MCF 10A (cell line): ENCODE measurements at regions not wholly inside any gene's neighbourhood (a gene's known extent, or its start where the extent isn't known, plus 50 kb on each side); places are given as distances from the start of the nearest gene placed in this dataset.

Source experiments
- BruUV-seq: library from RNA; stranded (reverse); fragments of 400-500 nt; replicated peaks from 2 replicates; lab custom pipeline; 2021; lab: Mats Ljungman, UMichigan
- CTCF ChIA-PET: fragments of 300-600 bp; sonication (Branson Sonifier 250); formaldehyde crosslinking; extraction: SDS; loops from one replicate; lab custom pipeline; 2021; ENCODE audit warnings: antibody characterized with exemption, inconsistent platforms; lab: Yijun Ruan, JAX
- POLR2A ChIA-PET: fragments of 300-600, 350-650 bp; sonication (Branson Sonifier 250); formaldehyde crosslinking; extraction: SDS; loops from one replicate; lab custom pipeline; 2020; ENCODE audit warnings: antibody characterized with exemption, inconsistent platforms; lab: Yijun Ruan, JAX
- DNase-seq: peaks from one replicate; pipeline ENCODE4 v3.0.0-alpha.2; 2018; ENCODE audit not compliant: unreplicated experiment
- H3K27ac Mint-ChIP-seq: one replicate; pipeline ENCODE4 v1.8.0; 2022; ENCODE audit warnings: mild to moderate bottlenecking, low read depth, mixed read lengths; ENCODE audit not compliant: unreplicated experiment
- H3K27me3 Mint-ChIP-seq: one replicate; pipeline ENCODE4 v1.8.0; 2022; ENCODE audit warnings: mixed read lengths; ENCODE audit not compliant: insufficient read depth, unreplicated experiment
- H3K36me3 Mint-ChIP-seq: one replicate; pipeline ENCODE4 v1.8.0; 2022; ENCODE audit warnings: mild to moderate bottlenecking, moderate library complexity, mixed read lengths; ENCODE audit not compliant: insufficient read depth, unreplicated experiment
- H3K4me1 Mint-ChIP-seq: one replicate; pipeline ENCODE4 v1.8.0; 2022; ENCODE audit warnings: mixed read lengths; ENCODE audit not compliant: insufficient read depth, unreplicated experiment
- H3K4me3 Mint-ChIP-seq: one replicate; pipeline ENCODE4 v1.8.0; 2022; ENCODE audit warnings: mild to moderate bottlenecking, moderate library complexity, mixed read lengths; ENCODE audit not compliant: unreplicated experiment
- H3K9me3 Mint-ChIP-seq: one replicate; pipeline ENCODE4 v1.8.0; 2022; ENCODE audit warnings: mixed read lengths; ENCODE audit not compliant: unreplicated experiment
- CTCF ChIP-seq: fragments of 200-600 bp; IDR thresholded peaks from one replicate; pipeline ENCODE4 v1.8.0; 2022; ENCODE audit warnings: antibody characterized with exemption, mild to moderate bottlenecking; ENCODE audit not compliant: unreplicated experiment
- intact Hi-C: fragments of 100-400 bp; cut with micrococcal nuclease; formaldehyde crosslinking; loops from 2 replicates; pipeline ENCODE4 v1.14.1; 2022

- Mint-ChIP-seq H3K36me3 (no peaks in the 10 kb centered on the region), H3K27ac (no peak overlapping the region), H3K27me3 (peaks cover 22% of the 10 kb centered on the region), H3K9me3 (peaks cover 7% of the 10 kb centered on the region), H3K4me1 (no peaks in the 10 kb centered on the region), H3K4me3 (no peak overlapping the region)
- ChIA-PET POLR2A (no interaction called here), CTCF (interaction anchor here (0.7 kb wide), 1 partner anchor 107 kb away, joined by 3 read pairs; no protein-coding TSS in a partner anchor)
- TF ChIP-seq CTCF = no peak
- intact Hi-C loops = no loop called here
- no TSS peak for BruUV-seq
- DNase-seq = no peak
Observed at GRCh38 chr20:54872440-54872839, 397.0 kb downstream of the DOK5 start.

GRCh38 chr20:54869765-54870164, 394.4 kb downstream of the DOK5 start:
- H3K4me3 Mint-ChIP-seq = no peak overlapping the region
- no TSS peak for BruUV-seq
- H3K27me3 Mint-ChIP-seq = peaks cover 22% of the 10 kb centered on the region
- ChIA-PET CTCF (no interaction called here), POLR2A (no interaction called here)
- peaks cover 7% of the 10 kb centered on the region for H3K9me3 Mint-ChIP-seq
- H3K4me1 Mint-ChIP-seq = no peaks in the 10 kb centered on the region
- no peaks in the 10 kb centered on the region for H3K36me3 Mint-ChIP-seq
- intact Hi-C loops = no loop called here
- no peak overlapping the region for H3K27ac Mint-ChIP-seq
- no peak for TF ChIP-seq CTCF
- DNase-seq = no peak

- BruUV-seq = no TSS peak
- Mint-ChIP-seq H3K27ac (no peak overlapping the region), H3K4me1 (no peaks in the 10 kb centered on the region), H3K27me3 (peaks cover 21% of the 10 kb centered on the region), H3K4me3 (no peak overlapping the region), H3K36me3 (no peaks in the 10 kb centered on the region), H3K9me3 (no peaks in the 10 kb centered on the region)
- ChIA-PET CTCF (no interaction called here), POLR2A (no interaction called here)
- TF ChIP-seq CTCF = no peak
- intact Hi-C loops = no loop called here
- DNase-seq = no peak
Observed at GRCh38 chr20:54865273-54865672, 389.9 kb downstream of the DOK5 start.

- Mint-ChIP-seq H3K9me3 (peaks cover 7% of the 10 kb centered on the region), H3K27ac (no peak overlapping the region), H3K4me1 (no peaks in the 10 kb centered on the region), H3K36me3 (no peaks in the 10 kb centered on the region), H3K27me3 (peaks cover 12% of the 10 kb centered on the region), H3K4me3 (no peak overlapping the region)
- TF ChIP-seq CTCF = no peak
- ChIA-PET POLR2A (no interaction called here), CTCF (interaction anchor here (0.7 kb wide), 1 partner anchor 181 kb away, joined by 3 read pairs; no protein-coding TSS in a partner anchor)
- DNase-seq = no peak
- intact Hi-C loops = no loop called here
- no TSS peak for BruUV-seq
Observed at GRCh38 chr20:54860716-54861115, 385.3 kb downstream of the DOK5 start.
